ENCODE measurements at regions not wholly inside any gene's neighbourhood (a gene's known extent, or its start where the extent isn't known, plus 50 kb on each side); places are given as distances from the start of the nearest gene placed in this dataset.

GRCh38 chr10:93150990-93151547, 77.4 kb downstream of the CYP26A1 start:
- TF ChIP-seq EP300 (IDR thresholded peaks at IDR 0.05) (no peak), CTCF (IDR thresholded peaks at IDR 0.05) (no peak), POLR2AphosphoS5 (IDR thresholded peaks at IDR 0.05) (no peak), POLR2A (IDR thresholded peaks at IDR 0.05) (no peak)

Measured in sigmoid colon (tissue), 4 donors.